ENCODE measurements at regions not wholly inside any gene's neighbourhood (a gene's known extent, or its start where the extent isn't known, plus 50 kb on each side); places are given as distances from the start of the nearest gene placed in this dataset.

GRCh38 chrX:39499996-39500395 is 597.8 kb downstream of the BCOR start:
- H3K9me3 ChIP-seq (ENCODE audit: control insufficient read depth in 1 of 2, insufficient read depth in 1 of 2, low read depth in 1 of 2, low read length in 2 of 2), result no peaks in the 10 kb centered on the region
- DNase-seq (ENCODE audit: low read depth, low spot score) (no peak), ATAC-seq (no peak)
- no peaks in the 10 kb centered on the region for H3K4me1 ChIP-seq (ENCODE audit: control insufficient read depth in 1 of 2, insufficient read depth in 2 of 2, low read length in 2 of 2)
- H3K27me3 ChIP-seq (ENCODE audit: insufficient read depth, low read length), result no peaks in the 10 kb centered on the region
- CTCF ChIA-PET, result no interaction called here
- no peak overlapping the region for H3K9ac ChIP-seq (ENCODE audit: low read length)
- no peaks in the 10 kb centered on the region for H3K36me3 ChIP-seq (ENCODE audit: control insufficient read depth in 1 of 2, insufficient read depth in 2 of 2, low read length in 2 of 2)
- no peaks in the 10 kb centered on the region for H3K9me2 ChIP-seq (ENCODE audit: insufficient read depth)
- H3K4me2 ChIP-seq (ENCODE audit: low read length), result no peak overlapping the region
- no peaks in the 10 kb centered on the region for H3K79me2 ChIP-seq (ENCODE audit: insufficient read depth, low read length)
- no peak overlapping the region for H3K27ac ChIP-seq (ENCODE audit: low read depth, low read length)
- RAD21 ChIA-PET (ENCODE audit: low non-redundant PET in 1 of 2, low total read pairs in 2 of 2, uncharacterized antibody in 2 of 2, unreplicated experiment in 2 of 2), result no interaction called here
- H2AFZ ChIP-seq (ENCODE audit: low read depth, low read length, poor library complexity, severe bottlenecking), result no peak overlapping the region
- H3K4me3 ChIP-seq (replicated peaks in 1 of 2; ENCODE audit: low read depth in 1 of 2, low read length in 2 of 2), result no peak overlapping the region
- TF ChIP-seq CTCF (IDR thresholded peaks at IDR 0.05 in 2 of 3, conservative IDR thresholded peaks at IDR 0.05 in 1 of 3; ENCODE audit: borderline replicate concordance in 1 of 3, insufficient read depth in 1 of 3, low read depth in 2 of 3, low read length in 2 of 3) (no peak), TCF7L2 (IDR thresholded peaks at IDR 0.05; ENCODE audit: borderline replicate concordance, extremely low read depth, insufficient read depth, insufficient read length) (no peak), CBX3 (IDR thresholded peaks at IDR 0.05; ENCODE audit: low read depth) (no peak), RAD21 (IDR thresholded peaks at IDR 0.05; ENCODE audit: low read depth) (no peak), ELF1 (IDR thresholded peaks at IDR 0.05; ENCODE audit: borderline replicate concordance, low read depth) (no peak), CEBPB (IDR thresholded peaks at IDR 0.05; ENCODE audit: low read depth) (no peak), YY1 (IDR thresholded peaks at IDR 0.05; ENCODE audit: extremely low read depth, insufficient replicate concordance, low read depth, low read length) (no peak), POLR2AphosphoS5 (IDR thresholded peaks at IDR 0.05; ENCODE audit: low read depth, low read length) (no peak), FOSL1 (IDR thresholded peaks at IDR 0.05; ENCODE audit: low read depth) (no peak), SRF (IDR thresholded peaks at IDR 0.05; ENCODE audit: low read depth) (no peak)
- TF ChIP-seq, protein P1, sequence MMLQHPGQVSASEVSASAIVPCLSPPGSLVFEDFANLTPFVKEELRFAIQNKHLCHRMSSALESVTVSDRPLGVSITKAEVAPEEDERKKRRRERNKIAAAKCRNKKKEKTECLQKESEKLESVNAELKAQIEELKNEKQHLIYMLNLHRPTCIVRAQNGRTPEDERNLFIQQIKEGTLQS (IDR thresholded peaks at IDR 0.05), result no peak
- TF ChIP-seq, protein P2, sequence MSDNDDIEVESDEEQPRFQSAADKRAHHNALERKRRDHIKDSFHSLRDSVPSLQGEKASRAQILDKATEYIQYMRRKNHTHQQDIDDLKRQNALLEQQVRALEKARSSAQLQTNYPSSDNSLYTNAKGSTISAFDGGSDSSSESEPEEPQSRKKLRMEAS (IDR thresholded peaks at IDR 0.05), result no peak
- H4K20me1 ChIP-seq (ENCODE audit: insufficient read depth), result no peaks in the 10 kb centered on the region
- POLR2A ChIA-PET, result no interaction called here
- no TSS peak for BruUV-seq (replicated peaks)
- intact Hi-C loops (cut with micrococcal nuclease), result no loop called here

All from HCT116 (cell line).